ENCODE measurements at regions not wholly inside any gene's neighbourhood (a gene's known extent, or its start where the extent isn't known, plus 50 kb on each side); places are given as distances from the start of the nearest gene placed in this dataset.

DNA sequence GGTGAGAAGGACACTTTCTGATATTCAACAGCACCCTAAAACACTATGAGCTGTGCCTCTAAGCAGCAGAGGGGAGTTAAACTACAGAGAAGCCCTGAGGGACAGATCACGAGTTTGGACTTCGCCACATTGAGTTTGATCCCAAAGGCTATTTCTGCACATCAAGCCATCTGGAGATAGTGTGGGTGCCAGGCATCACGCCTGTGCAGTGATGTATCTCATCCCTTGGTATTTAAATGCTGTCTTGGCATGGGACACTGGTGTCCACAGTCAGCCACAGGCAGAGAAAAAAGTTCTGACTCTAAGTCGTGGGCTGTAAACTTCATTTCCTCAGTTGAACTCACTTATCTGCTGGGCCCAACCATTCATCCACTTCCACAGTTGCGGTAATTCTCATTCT is 742.3 kb upstream of the CELF4 start:
- TF ChIP-seq, protein P1, sequence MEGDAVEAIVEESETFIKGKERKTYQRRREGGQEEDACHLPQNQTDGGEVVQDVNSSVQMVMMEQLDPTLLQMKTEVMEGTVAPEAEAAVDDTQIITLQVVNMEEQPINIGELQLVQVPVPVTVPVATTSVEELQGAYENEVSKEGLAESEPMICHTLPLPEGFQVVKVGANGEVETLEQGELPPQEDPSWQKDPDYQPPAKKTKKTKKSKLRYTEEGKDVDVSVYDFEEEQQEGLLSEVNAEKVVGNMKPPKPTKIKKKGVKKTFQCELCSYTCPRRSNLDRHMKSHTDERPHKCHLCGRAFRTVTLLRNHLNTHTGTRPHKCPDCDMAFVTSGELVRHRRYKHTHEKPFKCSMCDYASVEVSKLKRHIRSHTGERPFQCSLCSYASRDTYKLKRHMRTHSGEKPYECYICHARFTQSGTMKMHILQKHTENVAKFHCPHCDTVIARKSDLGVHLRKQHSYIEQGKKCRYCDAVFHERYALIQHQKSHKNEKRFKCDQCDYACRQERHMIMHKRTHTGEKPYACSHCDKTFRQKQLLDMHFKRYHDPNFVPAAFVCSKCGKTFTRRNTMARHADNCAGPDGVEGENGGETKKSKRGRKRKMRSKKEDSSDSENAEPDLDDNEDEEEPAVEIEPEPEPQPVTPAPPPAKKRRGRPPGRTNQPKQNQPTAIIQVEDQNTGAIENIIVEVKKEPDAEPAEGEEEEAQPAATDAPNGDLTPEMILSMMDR (IDR thresholded peaks at IDR 0.05): no peak
- no peak for TF ChIP-seq EZH2 (IDR thresholded peaks at IDR 0.05)
- TF ChIP-seq EZH2phosphoT487 (IDR thresholded peaks at IDR 0.05): no peak
